K562 (cell line): ENCODE measurements at regions not wholly inside any gene's neighbourhood (a gene's known extent, or its start where the extent isn't known, plus 50 kb on each side); places are given as distances from the start of the nearest gene placed in this dataset.

ENCODE experiments used
- ATAC-seq: fragments of 200-7000 bp; cut with Tn5 transposase; 3 replicates; pipeline ENCODE4 v1.9.1; 2020; ENCODE audit warnings: moderate library complexity
- BruUV-seq: library from RNA; stranded (reverse); fragments of 400-500 nt; replicated peaks from 2 replicates; lab custom pipeline; 2021; lab: Mats Ljungman, UMichigan
- CTCF ChIA-PET: fragments of 300-600 bp; formaldehyde crosslinking; extraction: SDS; loops from one replicate; lab custom pipeline; 2021; ENCODE audit warnings: low intra/inter-chr PET ratio; lab: Yijun Ruan, JAX
- POLR2A ChIA-PET: fragments of 300-600, 350-650 bp; sonication (Branson Sonifier 250); formaldehyde crosslinking; extraction: SDS; loops from one replicate; lab custom pipeline; 2021; ENCODE audit warnings: antibody characterized with exemption, inconsistent platforms; lab: Yijun Ruan, JAX
- DNase-seq, 4 experiments: peaks; one replicate each; pipeline versions ENCODE4 v3.0.0 to v3.0.0-alpha.2; 2011 to 2018; ENCODE audit warnings: low spot score in 3 of 4, mixed read lengths in 3 of 4; ENCODE audit errors: extremely low read depth in 1 of 4
- FAIRE-seq: peaks from 2 replicates; lab custom pipeline; 2011; peaks lifted over from hg19 to GRCh38; lab: Jason Lieb, UNC
- H2AFZ ChIP-seq: 2 replicates; pipeline ENCODE4 v1.6.0; 2011; ENCODE audit warnings: low read depth, low read length, control low read depth, inconsistent platforms
- H3K27ac ChIP-seq: fragments of 200-600 bp; 3 replicates; pipeline ENCODE4 v1.8.0; 2011; ENCODE audit warnings: low read depth, mild to moderate bottlenecking, control low read depth, inconsistent platforms, low read length, moderate library complexity, mixed read lengths; ENCODE audit errors: extremely low read depth
- H3K27me3 ChIP-seq, 2 experiments: fragments of 300-600 bp in 1 of 2; 2 replicates in 1 of 2; 3 replicates in 1 of 2; pipeline versions ENCODE4 v1.6.0 to v1.8.0; 2011; ENCODE audit warnings: inconsistent platforms in 2 of 2, low read length in 2 of 2, mild to moderate bottlenecking in 1 of 2, mixed read lengths in 1 of 2, moderate library complexity in 1 of 2; ENCODE audit not compliant: control insufficient read depth in 2 of 2, insufficient read depth in 2 of 2
- H3K36me3 ChIP-seq: fragments of 300-600 bp; 3 replicates; pipeline ENCODE4 v1.8.0; 2011; ENCODE audit warnings: mild to moderate bottlenecking, low read length, inconsistent platforms; ENCODE audit not compliant: control insufficient read depth, insufficient read depth
- H3K4me1 ChIP-seq, 2 experiments: fragments of 200-600 bp in 1 of 2; replicated peaks in 1 of 2; 2 replicates in 1 of 2; 3 replicates in 1 of 2; pipeline versions ENCODE4 v1.5.1 to v1.8.0; 2011; ENCODE audit warnings: inconsistent platforms in 2 of 2, low read length in 2 of 2, mild to moderate bottlenecking in 1 of 2, mixed read lengths in 1 of 2, moderate library complexity in 1 of 2; ENCODE audit not compliant: control insufficient read depth in 2 of 2, insufficient read depth in 2 of 2
- H3K4me2 ChIP-seq: 2 replicates; pipeline ENCODE4 v1.6.1; 2011; ENCODE audit warnings: low read length, control low read depth, inconsistent platforms, mixed read lengths; ENCODE audit not compliant: insufficient read depth
- H3K4me3 ChIP-seq: fragments of 200-600 bp; sonication (generic), shearing (Covaris generic); 2 replicates; pipeline ENCODE4 v1.5.1; 2016; ENCODE audit warnings: control low read depth, inconsistent platforms
- H3K79me2 ChIP-seq: fragments of 200-600 bp; 3 replicates; pipeline ENCODE4 v1.8.0; 2011; ENCODE audit warnings: low read length, inconsistent platforms; ENCODE audit not compliant: control insufficient read depth, insufficient read depth
- H3K9ac ChIP-seq, 2 experiments: 2 replicates each; pipeline versions ENCODE4 v1.6.0 to v1.6.1; 2011; ENCODE audit warnings: low read depth in 2 of 2, low read length in 2 of 2, control low read depth in 1 of 2, inconsistent platforms in 1 of 2, mild to moderate bottlenecking in 1 of 2, mixed read lengths in 1 of 2; ENCODE audit not compliant: insufficient read depth in 1 of 2
- H3K9me1 ChIP-seq: one replicate; pipeline ENCODE4 v1.6.0; 2011; ENCODE audit warnings: inconsistent platforms, mild to moderate bottlenecking, low read length, moderate library complexity; ENCODE audit not compliant: control insufficient read depth, insufficient read depth
- H3K9me3 ChIP-seq: replicated peaks from 2 replicates; pipeline ENCODE4 v1.5.1; 2011; ENCODE audit warnings: low read depth, low read length, inconsistent platforms; ENCODE audit not compliant: control insufficient read depth, insufficient read depth
- H4K20me1 ChIP-seq: replicated peaks from 2 replicates; pipeline ENCODE4 v1.6.1; 2011; ENCODE audit warnings: low read length, inconsistent platforms, mixed read lengths; ENCODE audit not compliant: control insufficient read depth, insufficient read depth
- ARID4B ChIP-seq: sonication (generic); formaldehyde crosslinking; IDR thresholded peaks from 2 replicates; pipeline ENCODE4 v1.8.0; 2022; ENCODE audit warnings: mild to moderate bottlenecking, missing genetic modification reagents
- BRD9 ChIP-seq: fragments of 450-650 bp; IDR thresholded peaks from 2 replicates; pipeline ENCODE4 v1.6.1; 2018; ENCODE audit warnings: low read depth; ENCODE audit not compliant: partially characterized antibody
- E2F6 ChIP-seq, 2 experiments: IDR thresholded peaks; 2 replicates each; pipeline ENCODE4 v1.6.1; 2011; ENCODE audit warnings: borderline replicate concordance in 1 of 2, control low read depth in 1 of 2, low read depth in 1 of 2, low read length in 1 of 2, mild to moderate bottlenecking in 1 of 2, mixed read lengths in 1 of 2, moderate library complexity in 1 of 2; ENCODE audit not compliant: insufficient read depth in 1 of 2, insufficient read length in 1 of 2, poor library complexity in 1 of 2, severe bottlenecking in 1 of 2; ENCODE audit errors: extremely low read depth in 1 of 2
- ELK1 ChIP-seq: sonication (generic); formaldehyde crosslinking; IDR thresholded peaks from 2 replicates; pipeline ENCODE4 v1.8.1; 2022; ENCODE audit warnings: missing genetic modification reagents
- KLF16 ChIP-seq: IDR thresholded peaks from 2 replicates; pipeline ENCODE4 v1.6.1; 2016; ENCODE audit warnings: antibody characterized with exemption
- MCM2 ChIP-seq: fragments of 450-650 bp; IDR thresholded peaks from 2 replicates; pipeline ENCODE4 v1.6.1; 2017; ENCODE audit warnings: low read depth, mild to moderate bottlenecking
- POLR2AphosphoS5 ChIP-seq: IDR thresholded peaks from 2 replicates; pipeline ENCODE4 v1.6.1; 2011; ENCODE audit warnings: mild to moderate bottlenecking, low read depth, low read length, moderate library complexity; ENCODE audit not compliant: control insufficient read depth, insufficient read depth
- SMARCC2 ChIP-seq: fragments of 450-650 bp; IDR thresholded peaks from 2 replicates; pipeline ENCODE4 v1.6.1; 2017; ENCODE audit warnings: antibody characterized with exemption, moderate library complexity, mild to moderate bottlenecking, low read depth
- SMC3 ChIP-seq: conservative IDR thresholded peaks from 2 replicates; pipeline ENCODE4 v1.6.1; 2011; ENCODE audit warnings: low read depth, low read length, improper control_type of control experiment; ENCODE audit not compliant: insufficient read depth
- in situ Hi-C: fragments of 300-500 bp; cut with MboI; formaldehyde crosslinking; loops from 4 replicates; pipeline ENCODE4 v1.15.0; 2018; ENCODE audit warnings: inconsistent platforms, mixed read lengths
- intact Hi-C: fragments of 100-400 bp; cut with micrococcal nuclease; formaldehyde crosslinking; loops from 2 replicates; pipeline ENCODE4 v1.14.2; 2022

GRCh38 chr12:30308010-30308717 is 387.5 kb downstream of the IPO8 start (continued):
- no peak for TF ChIP-seq E2F6 (IDR thresholded peaks at IDR 0.05; ENCODE audit: borderline replicate concordance in 1 of 2, extremely low read depth in 1 of 2, insufficient read depth in 1 of 2, insufficient read length in 1 of 2, low read depth in 1 of 2, low read length in 1 of 2, poor library complexity in 1 of 2, severe bottlenecking in 1 of 2)
- TF ChIP-seq SMARCC2, result no peak
- no peak for TF ChIP-seq KLF16
- TF ChIP-seq ARID4B (CRISPR knock-in tag), result no peak

- Histone ChIP-seq H4K20me1 (no peaks in the 10 kb centered on the region), H3K79me2 (no peaks in the 10 kb centered on the region), H2AFZ (no peak overlapping the region), H3K9me1 (no peaks in the 10 kb centered on the region), H3K27ac (no peak overlapping the region), H3K9ac (no peak overlapping the region), H3K4me1 (no peaks in the 10 kb centered on the region), H3K4me3 (no peak overlapping the region), H3K4me2 (no peak overlapping the region), H3K9me3 (no peaks in the 10 kb centered on the region), H3K27me3 (no peaks in the 10 kb centered on the region), H3K36me3 (no peaks in the 10 kb centered on the region)
- DNase-seq, result no peak
- CTCF ChIA-PET, result no interaction called here
- no peak for FAIRE-seq
- no peak for ATAC-seq
- in situ Hi-C loops, result no loop called here
- POLR2A ChIA-PET, result no interaction called here
- TF ChIP-seq POLR2AphosphoS5 (no peak), SMC3 (no peak), ELK1 (CRISPR knock-in tag) (no peak), MCM2 (no peak), BRD9 (no peak)
- intact Hi-C loops, result no loop called here
- BruUV-seq, result no TSS peak
Observed at GRCh38 chr12:30304528-30304927, 391.1 kb downstream of the IPO8 start.
